GM20431 (cell line): ENCODE measurements at regions not wholly inside any gene's neighbourhood (a gene's known extent, or its start where the extent isn't known, plus 50 kb on each side); places are given as distances from the start of the nearest gene placed in this dataset.

Experiments
- in situ Hi-C: fragments of 300-500 bp; cut with MseI, MboI; formaldehyde crosslinking; loops from one replicate; pipeline ENCODE4 v1.15.0; 2020; ENCODE audit warnings: low sequenced_read_pairs; ENCODE audit not compliant: unreplicated experiment

DNA sequence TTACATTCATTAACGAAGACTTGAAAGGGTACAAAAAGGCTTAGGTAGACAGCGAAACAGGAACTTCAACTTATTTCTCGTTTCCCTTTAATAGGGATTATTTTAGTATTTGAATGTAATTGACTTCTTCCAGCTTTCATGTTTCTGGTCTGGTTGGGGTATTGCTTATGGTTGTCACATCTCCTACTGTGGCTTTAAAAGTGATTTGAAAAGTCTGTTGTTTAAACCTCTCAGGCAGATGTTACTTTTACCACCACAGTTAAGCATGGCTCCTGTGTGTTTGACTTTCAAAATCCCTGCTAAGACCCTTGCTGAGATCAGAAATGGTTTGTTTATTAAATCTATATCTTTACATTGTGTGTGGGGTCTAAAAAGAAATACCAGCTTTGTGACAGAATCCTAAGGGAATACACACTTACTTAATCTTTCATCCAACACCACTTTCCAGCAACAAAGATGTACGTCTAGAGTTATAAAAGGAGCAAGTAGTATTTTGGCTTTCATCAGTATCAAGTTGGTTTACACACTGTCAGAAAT lies 661.2 kb downstream of the FAT4 start:
- in situ Hi-C loops, result no loop called here

DNA sequence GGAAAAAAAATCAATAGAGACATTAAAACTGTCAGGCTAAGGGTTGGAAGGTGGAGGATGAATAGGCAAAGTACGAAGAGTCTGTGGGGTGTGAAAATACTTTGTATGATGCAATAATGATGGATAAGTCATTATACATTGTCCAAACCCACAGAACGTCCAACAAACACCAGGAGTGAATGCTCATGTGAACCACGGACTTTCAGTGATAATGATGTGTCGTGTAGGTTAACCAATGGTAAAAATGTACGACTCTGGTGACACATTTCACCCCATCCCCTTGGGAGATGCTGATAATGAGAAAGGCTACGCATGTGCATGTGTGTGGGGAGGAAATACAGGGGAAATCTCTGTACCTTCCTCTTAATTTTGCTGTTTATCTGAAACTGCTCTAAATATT lies 665.2 kb downstream of the FAT4 start:
- in situ Hi-C loops, result no loop called here

DNA sequence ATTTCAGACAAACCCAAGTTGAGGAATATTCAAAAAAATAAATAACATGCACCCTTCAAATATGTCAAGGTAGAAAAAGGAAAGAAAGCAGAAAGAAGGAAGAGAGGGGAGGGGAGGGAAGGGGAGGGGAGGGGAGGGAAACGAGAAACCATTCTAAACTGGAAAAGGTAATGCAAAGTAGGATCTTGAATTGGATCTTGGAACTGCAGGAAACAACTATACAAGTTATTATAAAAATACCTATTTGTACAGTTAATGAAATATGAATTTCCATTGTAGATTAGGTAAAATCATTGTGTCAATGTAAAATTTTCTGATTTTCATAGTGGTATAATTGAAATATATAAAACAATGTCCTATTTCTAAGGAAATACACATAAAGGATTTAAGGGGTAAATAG lies 668.4 kb downstream of the FAT4 start:
- in situ Hi-C loops, result no loop called here

DNA sequence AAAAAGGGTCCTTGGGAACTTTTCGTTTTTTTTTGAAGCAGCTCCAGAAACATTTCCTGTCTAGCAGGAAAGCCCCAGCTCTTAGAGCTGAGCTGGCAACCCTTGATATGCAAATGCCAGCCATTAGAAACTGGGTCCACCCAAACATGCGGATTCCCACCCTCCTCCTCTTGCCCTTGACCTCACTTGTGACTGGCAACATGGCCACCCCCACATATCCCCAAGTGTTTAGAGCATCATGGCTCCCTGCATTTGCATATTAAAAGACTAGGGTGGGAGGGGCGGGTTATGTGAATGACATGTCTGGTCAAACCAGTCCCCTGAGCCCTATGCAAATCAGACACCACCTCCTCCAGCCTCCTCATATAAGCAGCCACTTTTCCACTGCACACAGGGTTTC lies 671.1 kb downstream of the FAT4 start:
- in situ Hi-C loops, result no loop called here

DNA sequence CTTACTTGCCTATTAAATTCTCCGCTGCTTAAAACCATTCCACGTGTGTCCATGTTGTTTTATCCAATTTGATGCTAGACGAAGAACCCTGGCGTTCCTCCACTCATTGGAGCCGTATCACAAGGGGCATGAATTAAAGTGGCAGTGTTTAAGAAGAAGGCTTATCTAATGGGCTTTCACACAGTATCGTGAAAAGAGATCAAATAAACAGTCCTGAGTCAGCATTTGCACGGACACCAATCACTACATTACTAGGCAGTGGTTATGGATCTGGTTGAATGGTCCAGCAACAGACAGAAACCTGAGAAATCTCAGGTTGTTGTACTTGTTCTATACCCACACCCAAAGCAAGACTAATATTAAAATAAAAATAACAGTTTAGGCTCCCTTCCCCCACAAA lies 671.6 kb downstream of the FAT4 start:
- in situ Hi-C loops, result no loop called here

DNA sequence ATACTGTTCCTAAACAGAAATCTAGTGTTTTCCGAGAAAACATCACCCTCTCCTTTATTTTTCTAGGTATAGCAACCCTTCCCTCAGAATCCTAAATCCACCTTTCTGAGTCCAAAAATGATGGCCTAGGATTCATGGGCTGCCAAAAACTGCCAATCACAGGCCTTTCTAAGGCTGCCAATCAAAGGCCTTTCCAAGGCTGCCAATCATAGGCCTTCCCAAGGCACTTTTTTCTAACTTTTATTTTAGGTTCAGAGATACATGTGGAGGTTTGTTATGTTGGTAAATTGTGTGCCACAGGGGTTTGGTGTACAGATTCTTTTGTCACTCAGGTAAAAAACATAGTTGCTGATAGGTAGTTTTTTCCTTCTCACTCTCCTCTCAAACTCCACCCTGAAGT lies 673.7 kb downstream of the FAT4 start:
- in situ Hi-C loops, result no loop called here

DNA sequence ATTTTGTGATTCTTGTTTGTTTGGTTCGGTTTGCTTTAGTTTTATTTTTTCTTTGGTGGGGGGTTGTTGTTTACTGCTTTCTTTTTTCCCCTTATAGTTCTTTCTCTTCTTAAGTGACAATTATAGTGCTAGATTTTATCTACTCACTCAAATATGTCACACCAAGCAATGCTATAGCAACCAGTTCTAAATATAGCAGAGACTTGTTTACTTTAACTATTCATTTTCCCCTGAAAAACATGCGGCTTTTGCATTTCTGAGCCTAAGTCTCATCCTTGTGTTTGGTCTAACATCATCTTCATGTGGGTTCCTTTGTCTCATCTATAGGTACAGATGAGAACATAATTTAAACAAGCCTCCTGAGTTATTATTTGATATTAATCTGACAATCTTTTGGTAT lies 676.6 kb downstream of the FAT4 start:
- in situ Hi-C loops, result no loop called here

DNA sequence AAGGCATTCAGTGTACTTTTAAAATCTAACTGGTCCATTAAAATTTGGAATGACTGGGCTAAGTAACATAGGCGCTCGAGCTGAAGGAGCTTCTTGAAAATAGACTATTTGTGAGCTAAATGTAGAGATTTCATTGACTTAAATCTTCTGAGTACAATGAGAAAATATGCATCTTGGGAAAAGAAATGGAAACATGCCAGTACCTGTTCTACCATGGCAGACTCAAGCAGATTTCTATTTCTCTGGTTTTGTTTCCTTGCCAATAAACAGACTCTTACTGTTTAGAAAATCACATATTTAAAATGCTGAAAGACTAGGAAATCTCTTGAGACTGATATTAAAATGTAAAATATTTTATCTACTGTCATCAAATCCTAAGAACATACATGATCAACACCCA lies 678.1 kb downstream of the FAT4 start:
- in situ Hi-C loops, result no loop called here

DNA sequence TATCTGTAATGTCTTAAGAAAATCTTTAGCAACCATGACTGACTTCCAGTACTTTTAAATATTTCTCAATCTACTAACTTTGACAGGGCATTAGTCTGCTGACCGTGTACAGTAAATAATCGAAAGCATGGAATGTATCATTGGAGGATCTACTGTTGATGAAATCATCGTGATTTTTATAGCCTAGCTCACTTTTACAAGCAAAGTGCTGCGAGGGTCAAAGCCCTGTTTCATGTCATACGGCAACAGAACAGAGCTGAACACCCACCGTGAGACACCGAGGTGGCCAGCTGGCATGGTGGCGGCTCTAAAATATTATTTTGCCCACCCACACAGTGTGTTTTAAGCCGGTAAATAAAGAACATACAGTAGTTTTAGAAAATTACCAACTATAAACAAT lies 679.3 kb downstream of the FAT4 start:
- in situ Hi-C loops, result no loop called here

DNA sequence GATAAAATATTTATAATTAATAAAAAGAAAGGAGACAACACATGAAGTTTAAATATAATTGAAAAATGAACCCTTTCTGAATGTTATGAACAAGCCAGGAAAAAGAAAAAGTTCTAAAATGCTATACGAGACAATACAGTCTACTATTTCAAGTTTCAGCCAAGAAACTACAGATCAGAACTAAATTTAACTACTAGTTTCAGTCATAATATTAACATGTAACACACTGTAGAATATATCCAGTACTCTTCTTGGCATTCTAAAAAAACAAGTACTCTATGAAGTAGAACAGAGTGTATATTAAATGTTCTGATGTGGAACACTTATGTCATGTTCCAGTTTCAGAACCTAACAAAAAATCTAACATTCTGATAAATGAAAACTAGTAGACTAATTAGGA lies 679.7 kb downstream of the FAT4 start:
- in situ Hi-C loops, result no loop called here

DNA sequence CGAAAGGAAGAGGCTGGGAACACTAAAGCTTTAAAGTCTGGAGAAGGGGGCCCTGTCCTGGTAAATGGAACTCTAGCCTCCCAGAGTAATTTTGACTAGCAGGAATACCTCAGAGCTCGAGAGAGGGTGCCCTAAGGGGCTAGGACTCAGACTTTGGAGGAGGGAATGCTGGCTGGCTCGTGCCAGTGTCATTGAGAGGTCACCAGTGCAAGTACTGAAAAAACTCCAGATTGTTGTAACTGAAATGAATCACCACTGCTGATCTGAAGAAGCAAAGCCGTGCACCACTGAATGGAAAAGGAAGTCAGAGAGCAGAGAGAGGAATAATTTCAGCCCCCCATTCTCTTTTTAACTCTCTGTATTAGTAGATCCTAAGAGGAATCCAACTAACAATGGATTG lies 690.2 kb downstream of the FAT4 start:
- in situ Hi-C loops, result no loop called here

DNA sequence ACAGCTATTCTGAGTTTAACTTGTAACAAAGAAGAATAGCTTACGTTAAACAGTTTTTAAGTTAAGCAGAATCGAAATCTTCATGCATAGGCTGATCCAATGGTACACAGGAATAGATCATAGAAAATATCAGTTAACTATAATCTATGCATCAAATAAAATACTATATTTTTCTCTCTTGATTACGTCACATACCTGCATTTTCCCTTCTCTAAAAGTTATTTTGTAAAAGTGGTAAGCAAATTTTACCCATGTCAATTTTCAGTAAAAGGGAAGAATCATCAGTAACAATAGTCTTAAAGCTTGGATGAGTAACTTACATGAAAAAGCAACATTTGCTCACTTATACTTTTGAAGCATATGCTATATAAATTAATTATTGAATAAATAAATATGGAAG lies 692.4 kb downstream of the FAT4 start:
- in situ Hi-C loops, result no loop called here

DNA sequence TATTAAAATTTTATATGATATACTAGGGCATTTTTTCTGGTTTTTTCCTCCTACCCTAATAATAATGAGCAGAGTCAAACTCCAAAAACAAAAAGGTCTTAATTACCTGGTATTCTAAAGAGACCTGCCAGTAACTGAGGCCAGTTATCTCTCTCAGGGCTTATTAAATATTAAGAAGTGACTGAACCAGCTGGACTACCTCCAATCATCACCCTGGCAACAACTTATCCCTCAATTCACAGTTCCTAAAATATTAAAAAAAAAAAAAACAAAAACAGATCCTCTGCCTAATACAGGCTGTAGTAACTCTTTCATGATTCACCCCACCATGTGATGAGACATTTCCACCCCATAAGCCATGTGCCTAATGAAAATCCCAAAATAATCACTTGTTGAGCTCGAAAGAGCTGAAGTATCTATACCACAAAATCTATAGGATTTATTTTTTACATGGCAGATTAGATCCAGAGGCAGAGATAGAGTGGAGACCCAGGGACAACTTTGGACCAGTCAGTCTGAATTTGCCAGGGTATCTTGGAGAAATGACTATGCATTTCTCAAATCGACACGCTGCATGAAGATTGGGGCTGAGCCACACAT lies 698.0 kb downstream of the FAT4 start:
- in situ Hi-C loops, result no loop called here

DNA sequence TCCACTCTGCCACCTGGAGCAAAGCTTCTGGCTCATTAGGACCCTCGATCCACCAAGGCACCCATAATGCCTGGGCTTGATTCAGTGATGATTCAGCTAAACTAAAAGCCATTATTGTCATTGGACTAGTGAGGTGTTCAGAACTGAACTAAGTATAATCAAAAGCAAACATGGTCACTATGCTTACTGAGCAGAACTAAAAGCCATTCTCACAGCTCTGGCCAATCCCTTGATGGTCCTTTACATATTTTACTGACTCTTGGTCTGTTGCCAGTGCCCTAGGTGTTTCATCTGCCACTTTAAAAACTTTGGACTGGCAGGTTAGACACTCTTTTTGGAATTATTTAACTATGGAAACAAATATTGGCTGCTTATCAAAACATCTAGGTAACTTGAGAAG lies 703.5 kb downstream of the FAT4 start:
- in situ Hi-C loops, result no loop called here

DNA sequence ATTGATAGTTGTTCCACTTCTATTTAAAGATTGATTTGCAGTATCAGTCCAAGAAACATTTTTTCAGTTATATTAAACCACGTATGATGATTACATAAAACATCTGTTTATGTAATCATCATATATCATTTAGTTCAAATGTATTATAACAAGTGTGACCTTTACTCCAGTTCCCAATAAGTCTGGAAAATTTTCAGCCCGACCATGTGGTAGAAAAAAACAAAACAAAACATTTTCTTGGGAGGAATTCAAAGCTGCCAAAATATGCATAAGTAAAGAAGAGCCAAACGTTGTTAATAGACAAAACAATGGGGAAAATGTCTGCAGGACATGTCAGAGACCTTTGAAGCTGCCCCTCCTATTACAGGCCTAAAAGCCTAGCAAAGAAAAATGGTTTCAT lies 709.1 kb downstream of the FAT4 start:
- in situ Hi-C loops, result no loop called here

DNA sequence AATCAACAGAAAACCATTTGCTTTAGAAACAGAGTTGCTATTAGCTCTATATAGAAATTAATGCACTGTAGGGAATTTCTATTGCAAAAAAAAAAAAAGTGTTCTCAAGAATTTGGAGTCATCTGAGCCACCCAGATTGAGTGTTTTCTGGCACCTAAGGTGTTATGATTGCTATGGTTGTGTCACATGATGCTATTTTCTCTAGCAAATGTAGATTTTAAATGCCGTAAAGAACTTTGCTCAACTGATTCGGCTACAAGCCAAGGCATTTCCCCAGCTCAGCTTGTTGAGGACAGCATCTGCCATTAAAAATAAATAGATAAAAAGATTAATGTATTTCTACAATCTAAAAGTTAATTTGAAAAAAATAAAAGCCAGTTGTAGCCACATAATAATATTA lies 712.8 kb downstream of the FAT4 start:
- in situ Hi-C loops, result no loop called here

DNA sequence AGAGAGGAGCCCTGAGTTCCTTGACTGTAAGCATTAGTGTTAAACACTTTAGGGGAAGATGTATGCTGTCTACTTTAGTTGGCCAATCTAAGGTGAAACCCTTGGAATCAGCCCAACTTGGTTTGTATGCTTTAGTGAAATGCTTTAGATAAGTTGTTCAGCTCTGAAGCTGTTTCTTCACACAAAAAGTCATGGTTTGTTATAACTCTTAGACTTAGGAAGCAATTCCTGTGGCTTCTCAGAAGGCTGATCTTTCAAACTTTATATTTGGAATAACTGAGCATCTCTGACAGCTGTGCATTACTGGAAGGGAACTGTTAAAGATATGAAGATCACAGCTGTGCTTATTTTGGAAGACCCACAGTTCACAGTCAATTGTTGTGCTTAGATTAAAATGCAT lies 714.1 kb downstream of the FAT4 start:
- in situ Hi-C loops, result no loop called here

DNA sequence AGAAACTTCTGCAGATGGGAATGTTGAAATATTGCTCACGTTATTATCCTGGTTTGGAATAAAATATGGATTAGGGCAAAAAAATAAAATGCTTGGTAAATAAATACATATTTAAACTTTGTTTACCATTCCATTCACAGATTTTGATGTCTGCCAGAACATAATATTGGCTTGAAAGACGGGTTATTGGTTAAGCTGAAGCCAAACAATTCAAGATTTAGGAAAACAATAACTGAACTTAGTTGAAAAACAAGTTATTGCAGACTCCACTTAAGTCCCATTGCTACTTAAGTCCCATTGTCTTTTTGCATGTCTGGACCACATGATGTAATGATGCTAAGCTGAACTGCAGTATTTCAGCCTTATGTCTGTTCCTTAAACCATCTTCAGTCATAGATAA lies 722.5 kb downstream of the FAT4 start:
- in situ Hi-C loops, result no loop called here

DNA sequence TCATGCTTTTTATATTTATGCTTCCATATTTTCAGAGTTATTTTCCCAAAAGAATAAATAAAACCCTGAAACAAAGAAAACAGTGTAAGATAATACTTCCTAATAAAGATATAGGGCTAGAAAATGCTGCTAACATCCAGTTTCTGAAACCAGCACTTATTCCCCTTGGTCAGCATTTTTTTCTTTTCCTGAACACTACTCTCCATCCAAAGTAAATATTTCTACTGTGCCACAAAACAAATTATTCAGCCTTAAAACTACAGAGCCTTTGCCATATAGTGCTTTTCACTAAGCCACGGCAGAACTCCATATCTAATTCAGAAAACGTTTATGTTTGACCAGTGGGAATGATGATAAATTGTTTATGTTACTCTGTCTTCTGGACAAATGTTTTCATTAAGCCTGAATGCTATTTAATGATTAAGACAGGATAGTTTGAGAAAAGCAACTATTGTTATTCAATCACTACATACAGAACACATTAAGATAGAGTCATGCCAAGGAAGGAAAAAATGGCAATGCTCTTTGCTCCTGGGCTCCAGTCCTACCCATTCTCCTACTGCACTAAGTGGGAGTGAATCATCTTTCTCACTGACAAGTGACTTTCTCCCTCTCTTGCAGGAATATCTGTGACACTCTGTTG lies 723.9 kb downstream of the FAT4 start:
- in situ Hi-C loops, result no loop called here

DNA sequence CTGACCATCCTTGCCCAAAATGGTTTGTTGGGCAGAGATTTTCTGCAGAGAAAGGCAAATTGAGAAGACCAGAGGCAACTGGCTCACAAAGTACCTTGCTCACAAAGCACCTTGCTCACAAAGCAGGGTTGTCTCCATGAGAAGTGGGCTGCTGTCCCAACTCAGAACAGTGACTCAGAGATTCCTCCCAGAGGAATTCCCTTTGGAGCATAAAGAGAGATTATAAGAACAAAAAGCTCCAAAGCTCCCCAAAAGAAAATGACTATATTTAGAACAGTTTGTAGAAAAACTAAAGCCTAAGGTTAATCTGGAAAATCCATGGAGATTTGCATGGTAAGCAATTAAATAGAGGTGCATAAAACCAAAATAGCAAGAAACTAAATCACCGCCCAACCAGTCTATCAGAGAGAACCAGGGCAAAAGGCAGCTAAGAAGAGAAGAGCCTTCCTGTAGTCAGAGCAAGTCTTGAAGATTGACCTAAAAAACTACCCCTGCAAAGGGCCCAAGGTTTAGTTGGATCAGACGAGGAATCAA lies 731.4 kb downstream of the FAT4 start:
- in situ Hi-C loops, result no loop called here

DNA sequence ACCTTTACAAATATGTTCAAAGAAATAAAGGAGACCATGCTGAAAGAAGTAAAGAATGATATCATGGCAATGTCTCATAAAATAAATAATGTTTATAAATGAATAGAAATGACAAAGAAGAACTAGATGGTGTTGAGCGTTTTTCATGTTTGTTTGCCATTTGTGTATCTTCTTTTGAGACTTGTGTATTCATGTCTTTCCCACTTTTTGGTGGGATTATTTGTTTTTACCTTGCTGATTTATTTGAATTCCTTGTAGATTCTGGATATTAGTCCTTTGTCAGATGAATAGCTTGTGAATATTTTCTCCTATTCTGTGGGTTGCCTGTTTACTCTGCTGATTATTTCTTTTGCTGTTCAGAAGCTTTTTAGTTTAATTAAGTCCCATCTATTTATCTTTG lies 732.4 kb downstream of the FAT4 start:
- in situ Hi-C loops, result no loop called here
